ENCODE measurements at regions not wholly inside any gene's neighbourhood (a gene's known extent, or its start where the extent isn't known, plus 50 kb on each side); places are given as distances from the start of the nearest gene placed in this dataset.
A peak's percentile ranks its signal among the peaks of the same experiment; 100 is the strongest.

GRCh38 chr16:85187447-85187846 lies 75.2 kb upstream of the CIBAR2 start:
- Histone ChIP-seq H4K5ac (ENCODE audit: insufficient read length, low read depth, low read length) (no peak overlapping the region), H2AFZ (ENCODE audit: low read length) (no peak overlapping the region), H2BK12ac (ENCODE audit: insufficient read length, low read depth, low read length) (no peak overlapping the region), H3K27ac (ENCODE audit: insufficient read length, low read depth, low read length) (no peak overlapping the region), H3K9me3 (ENCODE audit: control insufficient read depth, low read depth, low read length) (no peaks in the 10 kb centered on the region), H3K23me2 (ENCODE audit: insufficient read length, low read depth, low read length, poor library complexity, severe bottlenecking) (no peaks in the 10 kb centered on the region), H4K20me1 (ENCODE audit: control insufficient read depth, insufficient read depth, insufficient read length) (no peaks in the 10 kb centered on the region), H3K18ac (ENCODE audit: insufficient read length, low read depth, low read length) (no peak overlapping the region), H3K23ac (ENCODE audit: insufficient read length, low read depth, low read length) (no peak overlapping the region), H3K79me1 (ENCODE audit: insufficient read depth, low read depth, low read length, poor library complexity, severe bottlenecking) (no peaks in the 10 kb centered on the region), H3T11ph (ENCODE audit: low read length) (no peak overlapping the region), H3K9ac (ENCODE audit: extremely low read depth, insufficient read length, low read length) (no peak overlapping the region), H2AK5ac (ENCODE audit: insufficient read length, low read length) (no peak overlapping the region), H3K27me3 (ENCODE audit: insufficient read depth, low read length) (no peaks in the 10 kb centered on the region), H3K79me2 (ENCODE audit: insufficient read depth, low read length) (no peaks in the 10 kb centered on the region; the same call in 1 of the 2 replicates), H3K4me2 (ENCODE audit: insufficient read depth, insufficient read length, low read length) (no peak overlapping the region), H3K4ac (ENCODE audit: low read depth, low read length) (no peak overlapping the region), H4K91ac (ENCODE audit: insufficient read length, low read depth, low read length) (no peak overlapping the region), H2BK5ac (ENCODE audit: insufficient read length, low read length) (no peak overlapping the region), H3K14ac (ENCODE audit: insufficient read depth, low read length) (no peak overlapping the region), H2BK120ac (ENCODE audit: low read depth, low read length, poor library complexity, severe bottlenecking) (no peak overlapping the region), H4K8ac (replicated peaks; ENCODE audit: insufficient read length, low read depth, low read length) (no peak overlapping the region), H3K4me1 (ENCODE audit: insufficient read depth, low read length) (no peaks in the 10 kb centered on the region), H2BK15ac (ENCODE audit: low read depth, low read length) (no peak overlapping the region), H3K56ac (ENCODE audit: insufficient read length, low read depth, low read length) (no peak overlapping the region), H2BK20ac (ENCODE audit: low read depth, low read length, poor library complexity, severe bottlenecking) (no peak overlapping the region)
- Mint-ChIP-seq H3K27ac (no peak overlapping the region), H3K4me3 (no peak overlapping the region; a peak in 1 of 5 replicates), H3K4me1 (peaks cover 5 to 16% of the 10 kb centered on the region in 2 experiments; a peak in 3 of 4 replicates), H3K36me3 (ENCODE audit: insufficient read depth in 1 of 3, low read depth in 3 of 3) (peaks cover 26 to 32% (median 30%) of the 10 kb centered on the region in 3 experiments), H3K27me3 (ENCODE audit: low read depth) (no peaks in the 10 kb centered on the region; the same call in none of the 2 replicates), H3K9me3 (peaks cover 16 to 17% of the 10 kb centered on the region in 2 experiments)
- peak; percentile 62 for TF ChIP-seq CTCF (conservative IDR thresholded peaks at IDR 0.05)
- DNase-seq: peak; percentile 76
- no CpG with 5 or more reads among the region's 13 CpGs for WGBS (ENCODE audit: extremely low coverage, insufficient read length, low lambda C conversion rate)

Data from H9 (cell line).